ENCODE measurements at regions not wholly inside any gene's neighbourhood (a gene's known extent, or its start where the extent isn't known, plus 50 kb on each side); places are given as distances from the start of the nearest gene placed in this dataset.

GRCh38 chr5:29697278-29697677 lies 1496.2 kb upstream of the CDH6 start:
- TF ChIP-seq, protein P1, sequence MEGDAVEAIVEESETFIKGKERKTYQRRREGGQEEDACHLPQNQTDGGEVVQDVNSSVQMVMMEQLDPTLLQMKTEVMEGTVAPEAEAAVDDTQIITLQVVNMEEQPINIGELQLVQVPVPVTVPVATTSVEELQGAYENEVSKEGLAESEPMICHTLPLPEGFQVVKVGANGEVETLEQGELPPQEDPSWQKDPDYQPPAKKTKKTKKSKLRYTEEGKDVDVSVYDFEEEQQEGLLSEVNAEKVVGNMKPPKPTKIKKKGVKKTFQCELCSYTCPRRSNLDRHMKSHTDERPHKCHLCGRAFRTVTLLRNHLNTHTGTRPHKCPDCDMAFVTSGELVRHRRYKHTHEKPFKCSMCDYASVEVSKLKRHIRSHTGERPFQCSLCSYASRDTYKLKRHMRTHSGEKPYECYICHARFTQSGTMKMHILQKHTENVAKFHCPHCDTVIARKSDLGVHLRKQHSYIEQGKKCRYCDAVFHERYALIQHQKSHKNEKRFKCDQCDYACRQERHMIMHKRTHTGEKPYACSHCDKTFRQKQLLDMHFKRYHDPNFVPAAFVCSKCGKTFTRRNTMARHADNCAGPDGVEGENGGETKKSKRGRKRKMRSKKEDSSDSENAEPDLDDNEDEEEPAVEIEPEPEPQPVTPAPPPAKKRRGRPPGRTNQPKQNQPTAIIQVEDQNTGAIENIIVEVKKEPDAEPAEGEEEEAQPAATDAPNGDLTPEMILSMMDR (IDR thresholded peaks at IDR 0.05) = no peak
- no peak for TF ChIP-seq EZH2 (IDR thresholded peaks at IDR 0.05)
- TF ChIP-seq EZH2phosphoT487 (IDR thresholded peaks at IDR 0.05) = no peak
